Panc1 (cell line): ENCODE measurements at regions not wholly inside any gene's neighbourhood (a gene's known extent, or its start where the extent isn't known, plus 50 kb on each side); places are given as distances from the start of the nearest gene placed in this dataset.

Experiments
- ATAC-seq: fragments of 200-7000 bp; cut with Tn5 transposase; 2 replicates; pipeline ENCODE4 v1.9.1; 2020; ENCODE audit warnings: mild to moderate bottlenecking, moderate library complexity
- BruUV-seq: library from RNA; stranded (reverse); fragments of 400-500 nt; replicated peaks from 2 replicates; lab custom pipeline; 2021; lab: Mats Ljungman, UMichigan
- CTCF ChIA-PET: fragments of 300-600 bp; sonication (Branson Sonifier 250); formaldehyde crosslinking; loops from one replicate; lab custom pipeline; 2022; ENCODE audit warnings: antibody characterized with exemption; lab: Charles Lee
- POLR2A ChIA-PET: fragments of 300-600 bp; sonication (Branson Sonifier 250); formaldehyde crosslinking; loops from one replicate; lab custom pipeline; 2022; ENCODE audit warnings: antibody characterized with exemption; lab: Charles Lee
- DNase-seq: peaks from one replicate; pipeline ENCODE4 v3.0.0-alpha.2; 2010; ENCODE audit warnings: low read depth, low spot score
- H3K27ac ChIP-seq: 2 replicates; pipeline ENCODE4 v1.5.1; 2011; ENCODE audit warnings: mild to moderate bottlenecking, low read length, inconsistent platforms
- H3K27me3 ChIP-seq: fragments of 200-500 bp; sonication (Bioruptor generic); 2 replicates; pipeline ENCODE4 v1.6.0; 2014; ENCODE audit warnings: low read length, inconsistent platforms; ENCODE audit not compliant: control insufficient read depth, insufficient read depth
- H3K36me3 ChIP-seq: fragments of 200-500 bp; sonication (Bioruptor generic); 2 replicates; pipeline ENCODE4 v1.5.1; 2014; ENCODE audit warnings: inconsistent platforms, mild to moderate bottlenecking, low read length, moderate library complexity; ENCODE audit not compliant: control insufficient read depth, insufficient read depth
- H3K4me1 ChIP-seq: 2 replicates; pipeline ENCODE4 v1.5.1; 2011; ENCODE audit warnings: inconsistent platforms, mild to moderate bottlenecking, low read length, moderate library complexity; ENCODE audit not compliant: control insufficient read depth, insufficient read depth
- H3K4me3 ChIP-seq, 2 experiments: 2 replicates each; pipeline ENCODE4 v1.5.1; 2011 to 2012; ENCODE audit warnings: low read depth in 2 of 2, low read length in 2 of 2, mild to moderate bottlenecking in 2 of 2, inconsistent platforms in 1 of 2, moderate library complexity in 1 of 2
- H3K9me3 ChIP-seq: fragments of 200-500 bp; sonication (Bioruptor generic); 2 replicates; pipeline ENCODE4 v1.5.1; 2014; ENCODE audit warnings: low read depth, mild to moderate bottlenecking, inconsistent platforms, low read length, moderate library complexity; ENCODE audit not compliant: control insufficient read depth, insufficient read depth
- POLR2AphosphoS5 ChIP-seq: IDR thresholded peaks from 2 replicates; pipeline ENCODE4 v1.6.1; 2012; ENCODE audit warnings: mild to moderate bottlenecking, low read depth, low read length, moderate library complexity
- SIN3A ChIP-seq: IDR thresholded peaks from 2 replicates; pipeline ENCODE4 v1.6.1; 2012; ENCODE audit warnings: low read depth, mild to moderate bottlenecking, low read length, moderate library complexity, borderline replicate concordance; ENCODE audit not compliant: insufficient read depth
- TCF7L2 ChIP-seq: IDR thresholded peaks from 2 replicates; pipeline ENCODE4 v1.6.1; 2011; ENCODE audit warnings: mild to moderate bottlenecking, low read depth, low read length, inconsistent platforms
- in situ Hi-C: cut with HindIII; loops from 2 replicates; pipeline ENCODE4 v1.10.0; 2016; ENCODE audit warnings: low sequenced_read_pairs, low pct_unique_long_range_greater_than_20kb
- intact Hi-C: fragments of 100-400 bp; cut with micrococcal nuclease; formaldehyde crosslinking; loops from one replicate; pipeline ENCODE4 v1.10.0; 2022; ENCODE audit not compliant: unreplicated experiment
- TF ChIP-seq, protein P1 (sequence below): fragments of 450-650 bp; IDR thresholded peaks from 2 replicates; pipeline ENCODE4 v1.5.1; 2017; ENCODE audit warnings: mild to moderate bottlenecking
- TF ChIP-seq, protein P2 (sequence below), 2 experiments: IDR thresholded peaks; 2 replicates each; pipeline ENCODE4 v1.6.1; 2011 to 2012; ENCODE audit warnings: low read depth in 2 of 2, control low read depth in 1 of 2, low read length in 1 of 2, mild to moderate bottlenecking in 1 of 2, moderate library complexity in 1 of 2; ENCODE audit not compliant: insufficient read depth in 1 of 2

DNA sequence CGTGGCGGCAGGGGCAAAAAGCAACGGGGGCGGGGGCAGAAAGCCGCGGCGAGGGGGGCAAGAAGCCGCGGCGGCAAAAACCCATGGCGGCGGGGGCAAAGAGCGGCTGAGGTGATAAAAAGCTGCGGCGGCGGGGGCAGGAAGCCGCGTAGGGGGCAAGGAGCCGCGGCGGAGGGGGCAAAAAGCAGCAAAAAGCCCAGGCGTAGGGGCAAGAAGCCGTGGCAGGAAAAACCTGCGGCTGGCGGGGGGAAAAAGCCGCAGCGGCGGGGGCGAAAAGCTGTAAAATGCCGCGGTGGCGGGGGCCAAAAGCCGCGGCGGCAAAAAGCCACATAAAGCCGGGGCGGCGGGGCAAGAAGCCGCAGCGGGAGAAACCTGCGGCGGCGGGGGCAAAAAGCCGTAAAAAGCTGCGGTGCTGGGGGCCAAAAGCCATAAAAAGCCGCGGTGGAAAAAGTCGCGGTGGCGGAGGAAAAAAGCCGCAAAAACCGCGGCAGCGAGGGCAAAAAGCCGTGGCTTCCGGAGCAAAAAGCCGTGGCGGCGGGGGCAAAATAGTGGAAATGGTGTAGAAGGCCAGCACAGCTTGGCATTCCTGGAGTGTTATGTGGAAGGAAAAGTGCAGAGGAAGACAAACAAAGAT is 487.8 kb downstream of the ZNF33B start:
- POLR2A ChIA-PET, result no interaction called here
- no peak for ATAC-seq

GRCh38 chr10:42149722-42150427 is 488.5 kb downstream of the ZNF33B start:
- in situ Hi-C loops (no loop called here), intact Hi-C loops (no loop called here)
- no TSS peak for BruUV-seq
- POLR2A ChIA-PET, result no interaction called here
- ATAC-seq, result no peak
- no peaks in the 10 kb centered on the region for H3K36me3 ChIP-seq
- H3K9me3 ChIP-seq, result peaks cover 3% of the 10 kb centered on the region; the same call in 1 of the 2 replicates
- H3K4me3 ChIP-seq, result no peak overlapping the region
- H3K27me3 ChIP-seq, result no peaks in the 10 kb centered on the region
- CTCF ChIA-PET, result no interaction called here
- TF ChIP-seq, protein P1, sequence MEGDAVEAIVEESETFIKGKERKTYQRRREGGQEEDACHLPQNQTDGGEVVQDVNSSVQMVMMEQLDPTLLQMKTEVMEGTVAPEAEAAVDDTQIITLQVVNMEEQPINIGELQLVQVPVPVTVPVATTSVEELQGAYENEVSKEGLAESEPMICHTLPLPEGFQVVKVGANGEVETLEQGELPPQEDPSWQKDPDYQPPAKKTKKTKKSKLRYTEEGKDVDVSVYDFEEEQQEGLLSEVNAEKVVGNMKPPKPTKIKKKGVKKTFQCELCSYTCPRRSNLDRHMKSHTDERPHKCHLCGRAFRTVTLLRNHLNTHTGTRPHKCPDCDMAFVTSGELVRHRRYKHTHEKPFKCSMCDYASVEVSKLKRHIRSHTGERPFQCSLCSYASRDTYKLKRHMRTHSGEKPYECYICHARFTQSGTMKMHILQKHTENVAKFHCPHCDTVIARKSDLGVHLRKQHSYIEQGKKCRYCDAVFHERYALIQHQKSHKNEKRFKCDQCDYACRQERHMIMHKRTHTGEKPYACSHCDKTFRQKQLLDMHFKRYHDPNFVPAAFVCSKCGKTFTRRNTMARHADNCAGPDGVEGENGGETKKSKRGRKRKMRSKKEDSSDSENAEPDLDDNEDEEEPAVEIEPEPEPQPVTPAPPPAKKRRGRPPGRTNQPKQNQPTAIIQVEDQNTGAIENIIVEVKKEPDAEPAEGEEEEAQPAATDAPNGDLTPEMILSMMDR, result no peak
- TF ChIP-seq TCF7L2 (no peak), SIN3A (no peak), POLR2AphosphoS5 (no peak)
- TF ChIP-seq, protein P2, sequence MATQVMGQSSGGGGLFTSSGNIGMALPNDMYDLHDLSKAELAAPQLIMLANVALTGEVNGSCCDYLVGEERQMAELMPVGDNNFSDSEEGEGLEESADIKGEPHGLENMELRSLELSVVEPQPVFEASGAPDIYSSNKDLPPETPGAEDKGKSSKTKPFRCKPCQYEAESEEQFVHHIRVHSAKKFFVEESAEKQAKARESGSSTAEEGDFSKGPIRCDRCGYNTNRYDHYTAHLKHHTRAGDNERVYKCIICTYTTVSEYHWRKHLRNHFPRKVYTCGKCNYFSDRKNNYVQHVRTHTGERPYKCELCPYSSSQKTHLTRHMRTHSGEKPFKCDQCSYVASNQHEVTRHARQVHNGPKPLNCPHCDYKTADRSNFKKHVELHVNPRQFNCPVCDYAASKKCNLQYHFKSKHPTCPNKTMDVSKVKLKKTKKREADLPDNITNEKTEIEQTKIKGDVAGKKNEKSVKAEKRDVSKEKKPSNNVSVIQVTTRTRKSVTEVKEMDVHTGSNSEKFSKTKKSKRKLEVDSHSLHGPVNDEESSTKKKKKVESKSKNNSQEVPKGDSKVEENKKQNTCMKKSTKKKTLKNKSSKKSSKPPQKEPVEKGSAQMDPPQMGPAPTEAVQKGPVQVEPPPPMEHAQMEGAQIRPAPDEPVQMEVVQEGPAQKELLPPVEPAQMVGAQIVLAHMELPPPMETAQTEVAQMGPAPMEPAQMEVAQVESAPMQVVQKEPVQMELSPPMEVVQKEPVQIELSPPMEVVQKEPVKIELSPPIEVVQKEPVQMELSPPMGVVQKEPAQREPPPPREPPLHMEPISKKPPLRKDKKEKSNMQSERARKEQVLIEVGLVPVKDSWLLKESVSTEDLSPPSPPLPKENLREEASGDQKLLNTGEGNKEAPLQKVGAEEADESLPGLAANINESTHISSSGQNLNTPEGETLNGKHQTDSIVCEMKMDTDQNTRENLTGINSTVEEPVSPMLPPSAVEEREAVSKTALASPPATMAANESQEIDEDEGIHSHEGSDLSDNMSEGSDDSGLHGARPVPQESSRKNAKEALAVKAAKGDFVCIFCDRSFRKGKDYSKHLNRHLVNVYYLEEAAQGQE (IDR thresholded peaks at IDR 0.05; ENCODE audit: insufficient read depth in 1 of 2, low read depth in 2 of 2, low read length in 1 of 2), result no peak
- no peaks in the 10 kb centered on the region for H3K4me1 ChIP-seq
- no peak overlapping the region for H3K27ac ChIP-seq
- no peak for DNase-seq

More for the DNA sequence above, 487.8 kb downstream of the ZNF33B start:
- intact Hi-C loops, result no loop called here
- peaks cover 3% of the 10 kb centered on the region; the same call in 1 of the 2 replicates for H3K9me3 ChIP-seq
- H3K36me3 ChIP-seq, result no peaks in the 10 kb centered on the region
- in situ Hi-C loops, result no loop called here
- no TSS peak for BruUV-seq
- no peak overlapping the region for H3K4me3 ChIP-seq
- DNase-seq, result no peak
- TF ChIP-seq, protein P1, result no peak
- TF ChIP-seq SIN3A (no peak), TCF7L2 (no peak), POLR2AphosphoS5 (no peak)
- TF ChIP-seq, protein P2 (IDR thresholded peaks at IDR 0.05; ENCODE audit: insufficient read depth in 1 of 2, low read depth in 2 of 2, low read length in 1 of 2), result no peak
- H3K27ac ChIP-seq, result no peak overlapping the region
- CTCF ChIA-PET, result no interaction called here
- no peaks in the 10 kb centered on the region for H3K4me1 ChIP-seq
- no peaks in the 10 kb centered on the region for H3K27me3 ChIP-seq
